KMS-11 (cell line): ENCODE measurements at regions not wholly inside any gene's neighbourhood (a gene's known extent, or its start where the extent isn't known, plus 50 kb on each side); places are given as distances from the start of the nearest gene placed in this dataset.

Experiments
- H2AFZ ChIP-seq: fragments of 200-600 bp; sonication (generic); 2 replicates; pipeline ENCODE4 v1.6.1; 2016; ENCODE audit warnings: antibody characterized with exemption, mixed run types, low read depth
- H3K27ac ChIP-seq: fragments of 200-600 bp; sonication (generic); 2 replicates; pipeline ENCODE4 v1.6.1; 2016; ENCODE audit warnings: mild to moderate bottlenecking, mixed run types
- H3K27me3 ChIP-seq: fragments of 200-600 bp; sonication (generic); 2 replicates; pipeline ENCODE4 v1.6.1; 2017; ENCODE audit warnings: mild to moderate bottlenecking, low read depth, mixed run types, moderate library complexity; ENCODE audit not compliant: insufficient read depth
- H3K36me3 ChIP-seq: fragments of 200-600 bp; sonication (generic); 2 replicates; pipeline ENCODE4 v1.6.1; 2017; ENCODE audit warnings: mild to moderate bottlenecking, mixed run types; ENCODE audit not compliant: insufficient read depth
- H3K4me1 ChIP-seq: fragments of 200-600 bp; sonication (generic); 2 replicates; pipeline ENCODE4 v1.6.1; 2016; ENCODE audit warnings: mild to moderate bottlenecking, low read depth, mixed run types; ENCODE audit not compliant: poor library complexity, severe bottlenecking
- H3K4me2 ChIP-seq: fragments of 200-600 bp; sonication (generic); 2 replicates; pipeline ENCODE4 v1.7.0; 2016; ENCODE audit warnings: mild to moderate bottlenecking, mixed run types
- H3K4me3 ChIP-seq: fragments of 200-600 bp; sonication (generic); IDR thresholded peaks from 2 replicates; pipeline ENCODE4 v1.6.1; 2017; ENCODE audit warnings: low read depth, low read length, mixed read lengths; ENCODE audit not compliant: insufficient read depth
- H3K79me2 ChIP-seq: fragments of 200-600 bp; sonication (generic); 2 replicates; pipeline ENCODE4 v1.6.1; 2016; ENCODE audit warnings: low read depth, mixed run types; ENCODE audit not compliant: insufficient read depth
- H3K9ac ChIP-seq: fragments of 200-600 bp; sonication (generic); 2 replicates; pipeline ENCODE4 v1.6.1; 2016; ENCODE audit warnings: mild to moderate bottlenecking, mixed run types
- H4K20me1 ChIP-seq: fragments of 200-600 bp; sonication (generic); 2 replicates; pipeline ENCODE4 v1.6.1; 2016; ENCODE audit warnings: mild to moderate bottlenecking, mixed run types; ENCODE audit not compliant: insufficient read depth
- CTCF ChIP-seq: fragments of 200-600 bp; sonication (generic); conservative IDR thresholded peaks from 2 replicates; pipeline ENCODE4 v1.6.1; 2017; ENCODE audit warnings: low read depth, mild to moderate bottlenecking, antibody characterized with exemption, low read length, moderate library complexity, mixed read lengths

- Histone ChIP-seq H3K4me1 (no peaks in the 10 kb centered on the region), H3K36me3 (no peaks in the 10 kb centered on the region), H3K4me2 (no peak overlapping the region), H2AFZ (no peak overlapping the region), H4K20me1 (no peaks in the 10 kb centered on the region), H3K27ac (no peak overlapping the region), H3K4me3 (no peak overlapping the region), H3K79me2 (no peaks in the 10 kb centered on the region), H3K27me3 (no peaks in the 10 kb centered on the region), H3K9ac (no peak overlapping the region)
- TF ChIP-seq CTCF = no peak
Measured at GRCh38 chr17:30590081-30590733, 113.0 kb downstream of the GOSR1 start.

GRCh38 chr17:30589431-30589830, 112.2 kb downstream of the GOSR1 start:
- no peak for TF ChIP-seq CTCF
- Histone ChIP-seq H3K4me3 (no peak overlapping the region), H3K27me3 (no peaks in the 10 kb centered on the region), H3K27ac (no peak overlapping the region), H3K9ac (no peak overlapping the region), H3K4me2 (no peak overlapping the region), H3K36me3 (no peaks in the 10 kb centered on the region), H3K79me2 (no peaks in the 10 kb centered on the region), H4K20me1 (no peaks in the 10 kb centered on the region), H3K4me1 (no peaks in the 10 kb centered on the region), H2AFZ (no peak overlapping the region)

GRCh38 chr17:30588798-30589247, 111.6 kb downstream of the GOSR1 start:
- TF ChIP-seq CTCF = no peak
- Histone ChIP-seq H3K36me3 (no peaks in the 10 kb centered on the region), H3K27me3 (no peaks in the 10 kb centered on the region), H3K27ac (no peak overlapping the region), H3K4me1 (no peaks in the 10 kb centered on the region), H3K4me3 (no peak overlapping the region), H3K79me2 (no peaks in the 10 kb centered on the region), H4K20me1 (no peaks in the 10 kb centered on the region), H3K4me2 (no peak overlapping the region), H2AFZ (no peak overlapping the region), H3K9ac (no peak overlapping the region)

- H3K4me2 ChIP-seq = no peak overlapping the region
- no peaks in the 10 kb centered on the region for H3K79me2 ChIP-seq
- TF ChIP-seq CTCF = no peak
- H2AFZ ChIP-seq = no peak overlapping the region
- H3K27me3 ChIP-seq = no peaks in the 10 kb centered on the region
- H3K4me1 ChIP-seq = no peaks in the 10 kb centered on the region
- no peak overlapping the region for H3K4me3 ChIP-seq
- no peak overlapping the region for H3K9ac ChIP-seq
- H3K27ac ChIP-seq = no peak overlapping the region
- H4K20me1 ChIP-seq = no peaks in the 10 kb centered on the region
- H3K36me3 ChIP-seq = no peaks in the 10 kb centered on the region
Measured at GRCh38 chr17:30586818-30587595, 109.8 kb downstream of the GOSR1 start.
